ENCODE measurements at regions not wholly inside any gene's neighbourhood (a gene's known extent, or its start where the extent isn't known, plus 50 kb on each side); places are given as distances from the start of the nearest gene placed in this dataset.

- Histone ChIP-seq H3K4me3 (ENCODE audit: control extremely low read depth in 1 of 5, extremely low read depth in 1 of 5, insufficient read depth in 1 of 5, low read depth in 2 of 5, low read length in 4 of 5) (no peak overlapping the region), H4K20me1 (ENCODE audit: control insufficient read depth, insufficient read depth, low read length, poor library complexity, severe bottlenecking) (no peaks in the 10 kb centered on the region), H3K27ac (ENCODE audit: low read length in 2 of 2) (no peak overlapping the region), H3K4me1 (ENCODE audit: control insufficient read depth in 2 of 2, insufficient read depth in 2 of 2, low read length in 2 of 2) (no peaks in the 10 kb centered on the region), H3K9me3 (ENCODE audit: control extremely low read depth in 1 of 3, control insufficient read depth in 2 of 3, insufficient read depth in 1 of 3, low read length in 2 of 3) (no peaks in the 10 kb centered on the region), H3K36me3 (replicated peaks in 1 of 2; ENCODE audit: control extremely low read depth in 1 of 2, control insufficient read depth in 1 of 2, extremely low read depth in 1 of 2, insufficient read depth in 2 of 2, low read length in 1 of 2) (no peaks in the 10 kb centered on the region), H3K9ac (ENCODE audit: low read length) (no peak overlapping the region), H3K27me3 (replicated peaks in 1 of 4; ENCODE audit: control extremely low read depth in 1 of 4, control insufficient read depth in 3 of 4, insufficient read depth in 4 of 4, low read length in 3 of 4) (no peaks in the 10 kb centered on the region), H3K4me2 (replicated peaks; ENCODE audit: low read depth, low read length, poor library complexity, severe bottlenecking) (no peak overlapping the region), H3K79me2 (ENCODE audit: control insufficient read depth, insufficient read depth, low read length) (no peaks in the 10 kb centered on the region), H2AFZ (ENCODE audit: insufficient read depth, low read depth, low read length, poor library complexity, severe bottlenecking) (no peak overlapping the region)
- H3K9me3 Mint-ChIP-seq (ENCODE audit: insufficient read depth), result no peaks in the 10 kb centered on the region
- H3K4me1 Mint-ChIP-seq, result no peaks in the 10 kb centered on the region
- intact Hi-C loops (cut with micrococcal nuclease), result no loop called here
- no peak for ATAC-seq (ENCODE audit: low read depth)
- DNase-seq, result no peak
- H3K27ac Mint-ChIP-seq, result no peak overlapping the region
- CTCF ChIA-PET, result no interaction called here
- POLR2A ChIA-PET, result no interaction called here
- H3K27me3 Mint-ChIP-seq, result no peaks in the 10 kb centered on the region
- TF ChIP-seq EZH2 (IDR thresholded peaks at IDR 0.05; ENCODE audit: borderline replicate concordance, insufficient read depth, low read depth, low read length, poor library complexity, severe bottlenecking), result no peak
- no peak overlapping the region for H3K4me3 Mint-ChIP-seq
Measured at GRCh38 chr11:91230647-91231046, 994.0 kb upstream of the FAT3 start.

GRCh38 chr11:91222830-91223229, 1000.0 kb upstream of the CHORDC1 start:
- H3K4me3 Mint-ChIP-seq, result no peak overlapping the region
- Histone ChIP-seq H3K4me1 (ENCODE audit: control insufficient read depth in 2 of 2, insufficient read depth in 2 of 2, low read length in 2 of 2) (no peaks in the 10 kb centered on the region), H4K20me1 (ENCODE audit: control insufficient read depth, insufficient read depth, low read length, poor library complexity, severe bottlenecking) (no peaks in the 10 kb centered on the region), H2AFZ (ENCODE audit: insufficient read depth, low read depth, low read length, poor library complexity, severe bottlenecking) (no peak overlapping the region), H3K27me3 (replicated peaks in 1 of 4; ENCODE audit: control extremely low read depth in 1 of 4, control insufficient read depth in 3 of 4, insufficient read depth in 4 of 4, low read length in 3 of 4) (no peaks in the 10 kb centered on the region), H3K4me3 (ENCODE audit: control extremely low read depth in 1 of 5, extremely low read depth in 1 of 5, insufficient read depth in 1 of 5, low read depth in 2 of 5, low read length in 4 of 5) (no peak overlapping the region), H3K9me3 (ENCODE audit: control extremely low read depth in 1 of 3, control insufficient read depth in 2 of 3, insufficient read depth in 1 of 3, low read length in 2 of 3) (no peaks in the 10 kb centered on the region), H3K27ac (ENCODE audit: low read length in 2 of 2) (no peak overlapping the region), H3K4me2 (replicated peaks; ENCODE audit: low read depth, low read length, poor library complexity, severe bottlenecking) (no peak overlapping the region), H3K79me2 (ENCODE audit: control insufficient read depth, insufficient read depth, low read length) (no peaks in the 10 kb centered on the region), H3K9ac (ENCODE audit: low read length) (no peak overlapping the region), H3K36me3 (replicated peaks in 1 of 2; ENCODE audit: control extremely low read depth in 1 of 2, control insufficient read depth in 1 of 2, extremely low read depth in 1 of 2, insufficient read depth in 2 of 2, low read length in 1 of 2) (no peaks in the 10 kb centered on the region)
- H3K9me3 Mint-ChIP-seq (ENCODE audit: insufficient read depth), result no peaks in the 10 kb centered on the region
- WGBS (ENCODE audit: insufficient coverage), result no CpG with 5 or more reads among the region's 1 CpG
- CTCF ChIA-PET, result no interaction called here
- intact Hi-C loops (cut with micrococcal nuclease), result no loop called here
- DNase-seq, result no peak
- no peaks in the 10 kb centered on the region for H3K4me1 Mint-ChIP-seq
- POLR2A ChIA-PET, result no interaction called here
- H3K27ac Mint-ChIP-seq, result no peak overlapping the region
- no peak for ATAC-seq (ENCODE audit: low read depth)
- TF ChIP-seq CTCF (IDR thresholded peaks at IDR 0.05) (no peak), EZH2 (IDR thresholded peaks at IDR 0.05; ENCODE audit: borderline replicate concordance, insufficient read depth, low read depth, low read length, poor library complexity, severe bottlenecking) (no peak)
- H3K27me3 Mint-ChIP-seq, result no peaks in the 10 kb centered on the region
